ENCODE measurements at regions not wholly inside any gene's neighbourhood (a gene's known extent, or its start where the extent isn't known, plus 50 kb on each side); places are given as distances from the start of the nearest gene placed in this dataset.

DNA sequence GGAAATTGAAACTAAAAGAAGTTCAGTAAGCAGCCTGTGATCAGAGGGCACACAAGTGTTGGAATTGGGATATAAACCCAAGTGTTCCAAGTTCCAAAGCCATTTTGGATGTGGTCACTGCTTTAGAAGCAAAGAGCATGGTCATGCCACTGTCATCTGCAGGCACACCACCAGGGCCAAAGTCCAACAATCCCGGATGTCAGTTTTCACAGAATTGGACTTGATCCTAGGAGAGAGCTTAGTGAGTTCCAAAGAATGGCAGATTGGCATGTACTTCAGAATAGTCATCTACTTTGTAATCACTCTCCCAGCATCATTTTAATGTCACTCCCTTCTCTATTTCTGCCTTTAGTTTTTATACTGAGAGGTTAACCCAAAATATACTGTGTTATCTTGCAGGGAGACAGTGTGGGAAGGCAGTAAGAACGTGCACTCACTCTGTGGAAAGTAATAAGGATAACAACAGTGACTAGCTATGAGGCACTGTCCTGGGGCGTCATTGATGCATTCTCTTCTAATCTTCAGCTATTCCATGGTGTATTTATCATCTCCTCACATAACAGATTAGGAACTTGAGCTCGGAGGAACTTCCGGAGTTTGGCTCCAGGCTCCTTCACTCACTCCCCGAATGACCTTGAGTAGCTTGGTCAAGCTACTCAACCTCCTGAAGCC, 388.0 kb downstream of the ACTL7B start:
- peaks cover 4% of the 10 kb centered on the region for H3K4me1 Mint-ChIP-seq
- no peak overlapping the region for H3K4me3 Mint-ChIP-seq
- no peaks in the 10 kb centered on the region for H3K9me3 Mint-ChIP-seq
- H3K36me3 Mint-ChIP-seq (ENCODE audit: low read depth), result no peaks in the 10 kb centered on the region
- H3K27me3 Mint-ChIP-seq (ENCODE audit: low read depth, poor library complexity), result peaks cover 17% of the 10 kb centered on the region
- no peak overlapping the region for H3K27ac Mint-ChIP-seq
- TF ChIP-seq, protein P1, sequence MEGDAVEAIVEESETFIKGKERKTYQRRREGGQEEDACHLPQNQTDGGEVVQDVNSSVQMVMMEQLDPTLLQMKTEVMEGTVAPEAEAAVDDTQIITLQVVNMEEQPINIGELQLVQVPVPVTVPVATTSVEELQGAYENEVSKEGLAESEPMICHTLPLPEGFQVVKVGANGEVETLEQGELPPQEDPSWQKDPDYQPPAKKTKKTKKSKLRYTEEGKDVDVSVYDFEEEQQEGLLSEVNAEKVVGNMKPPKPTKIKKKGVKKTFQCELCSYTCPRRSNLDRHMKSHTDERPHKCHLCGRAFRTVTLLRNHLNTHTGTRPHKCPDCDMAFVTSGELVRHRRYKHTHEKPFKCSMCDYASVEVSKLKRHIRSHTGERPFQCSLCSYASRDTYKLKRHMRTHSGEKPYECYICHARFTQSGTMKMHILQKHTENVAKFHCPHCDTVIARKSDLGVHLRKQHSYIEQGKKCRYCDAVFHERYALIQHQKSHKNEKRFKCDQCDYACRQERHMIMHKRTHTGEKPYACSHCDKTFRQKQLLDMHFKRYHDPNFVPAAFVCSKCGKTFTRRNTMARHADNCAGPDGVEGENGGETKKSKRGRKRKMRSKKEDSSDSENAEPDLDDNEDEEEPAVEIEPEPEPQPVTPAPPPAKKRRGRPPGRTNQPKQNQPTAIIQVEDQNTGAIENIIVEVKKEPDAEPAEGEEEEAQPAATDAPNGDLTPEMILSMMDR (IDR thresholded peaks at IDR 0.05), result no peak
- no peak for DNase-seq

DNA sequence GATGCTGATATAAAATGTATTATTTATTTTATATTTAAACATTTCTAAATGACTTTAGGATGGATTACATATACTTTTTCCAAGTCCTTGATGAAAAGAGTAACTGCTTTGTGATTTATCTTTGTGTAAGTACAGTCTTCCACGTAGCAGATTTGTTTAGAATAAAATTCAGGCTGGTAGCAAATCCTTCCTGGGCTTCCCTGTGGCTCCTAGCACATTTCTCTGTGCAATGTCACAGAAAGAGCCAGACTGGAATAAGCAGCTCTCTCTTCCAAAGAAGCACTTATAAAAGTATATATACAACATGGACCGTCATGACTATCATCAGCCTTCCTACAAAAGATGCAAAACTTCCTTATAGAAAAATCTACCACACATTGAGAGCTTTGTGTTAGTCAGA, 388.6 kb downstream of the ACTL7B start:
- no peak for DNase-seq
- H3K9me3 Mint-ChIP-seq, result no peaks in the 10 kb centered on the region
- H3K27me3 Mint-ChIP-seq (ENCODE audit: low read depth, poor library complexity), result peaks cover 19% of the 10 kb centered on the region
- no peak overlapping the region for H3K27ac Mint-ChIP-seq
- H3K4me1 Mint-ChIP-seq, result no peaks in the 10 kb centered on the region
- H3K36me3 Mint-ChIP-seq (ENCODE audit: low read depth), result no peaks in the 10 kb centered on the region
- TF ChIP-seq, protein P1 (IDR thresholded peaks at IDR 0.05), result no peak
- H3K4me3 Mint-ChIP-seq, result no peak overlapping the region

DNA sequence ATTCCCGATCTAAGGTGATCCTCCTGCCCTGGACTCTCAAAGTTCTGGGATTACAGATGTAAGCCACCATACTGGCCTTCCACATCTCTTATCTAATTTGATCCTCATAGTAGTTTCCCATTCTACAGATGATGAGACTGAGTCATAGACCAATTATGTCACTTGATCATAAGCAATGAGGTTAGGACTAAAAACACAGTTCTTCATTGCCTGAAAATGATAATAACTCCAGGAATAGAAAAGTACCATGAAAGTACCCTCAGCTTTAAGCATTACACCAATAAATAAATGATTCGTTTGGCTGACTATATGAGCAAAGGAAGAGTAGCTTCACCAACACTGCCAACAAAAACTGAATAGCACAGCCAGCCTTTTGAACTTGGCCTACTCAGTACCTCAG, 389.5 kb downstream of the ACTL7B start:
- TF ChIP-seq, protein P1 (IDR thresholded peaks at IDR 0.05), result no peak
- Mint-ChIP-seq H3K4me3 (no peak overlapping the region), H3K4me1 (no peaks in the 10 kb centered on the region), H3K9me3 (no peaks in the 10 kb centered on the region), H3K27me3 (ENCODE audit: low read depth, poor library complexity) (peaks cover 19% of the 10 kb centered on the region), H3K36me3 (ENCODE audit: low read depth) (no peaks in the 10 kb centered on the region), H3K27ac (no peak overlapping the region)
- DNase-seq, result no peak

DNA sequence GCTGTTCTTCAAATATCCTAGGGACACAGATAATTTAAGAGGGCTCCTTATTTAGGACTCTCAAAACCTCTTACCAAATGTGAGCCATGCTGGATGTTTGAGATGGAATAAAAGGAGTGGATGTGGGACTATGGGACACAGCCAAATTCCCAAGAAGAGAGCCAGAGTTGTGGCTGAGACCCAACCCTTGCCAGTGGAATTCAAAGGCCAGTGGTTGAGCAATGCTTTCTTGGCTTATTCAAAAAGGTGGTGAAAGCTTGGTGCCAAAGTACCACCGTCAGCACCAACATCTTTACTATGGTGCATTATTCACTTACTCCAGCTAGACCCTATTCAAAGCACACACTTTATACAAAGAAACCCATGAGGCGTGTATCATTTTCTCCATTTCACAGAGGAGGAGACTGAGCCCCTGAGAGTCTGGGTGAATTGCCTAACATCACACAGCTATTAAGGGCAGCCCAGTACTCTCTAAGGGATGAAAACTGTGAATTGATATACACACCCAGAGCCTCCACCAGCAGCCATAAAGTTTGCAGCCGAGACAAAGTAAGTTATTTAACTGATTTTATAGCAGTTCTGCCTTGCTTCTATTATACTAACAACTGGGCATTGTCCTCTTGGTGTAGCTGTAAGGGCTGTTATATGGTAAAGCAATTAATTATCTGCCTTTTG, 391.7 kb downstream of the ACTL7B start:
- Mint-ChIP-seq H3K4me3 (no peak overlapping the region), H3K27ac (no peak overlapping the region), H3K36me3 (ENCODE audit: low read depth) (no peaks in the 10 kb centered on the region), H3K4me1 (no peaks in the 10 kb centered on the region), H3K27me3 (ENCODE audit: low read depth, poor library complexity) (peaks cover 26% of the 10 kb centered on the region), H3K9me3 (no peaks in the 10 kb centered on the region)
- no peak for DNase-seq
- TF ChIP-seq, protein P1 (IDR thresholded peaks at IDR 0.05), result no peak

DNA sequence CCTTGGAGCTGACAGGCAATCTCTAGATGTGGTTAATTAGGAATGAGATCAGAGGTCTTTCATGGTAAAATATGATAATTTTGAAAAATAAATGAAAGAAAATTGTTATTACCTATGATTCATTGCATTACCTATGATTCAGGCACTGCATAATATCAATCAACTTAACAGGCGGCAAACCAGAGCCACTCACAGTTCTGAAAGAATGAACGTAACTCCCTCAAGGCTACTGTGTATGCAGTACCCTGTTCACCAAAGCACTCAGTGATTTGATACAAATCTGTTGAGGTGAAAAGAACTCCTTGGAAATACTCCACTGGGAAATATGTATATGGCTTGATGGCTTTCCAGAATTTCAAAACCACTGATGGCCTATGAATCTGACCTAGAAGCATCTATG, 398.9 kb downstream of the ACTL7B start:
- H3K4me3 Mint-ChIP-seq, result no peak overlapping the region
- TF ChIP-seq, protein P1 (IDR thresholded peaks at IDR 0.05), result no peak
- H3K4me1 Mint-ChIP-seq, result no peaks in the 10 kb centered on the region
- H3K27ac Mint-ChIP-seq, result no peak overlapping the region
- no peaks in the 10 kb centered on the region for H3K9me3 Mint-ChIP-seq
- DNase-seq, result no peak
- H3K27me3 Mint-ChIP-seq (ENCODE audit: low read depth, poor library complexity), result peaks cover 9% of the 10 kb centered on the region
- no peaks in the 10 kb centered on the region for H3K36me3 Mint-ChIP-seq (ENCODE audit: low read depth)

All from nephron progenitor cell (in vitro differentiated cells).